Daoy (cell line): ENCODE measurements at regions not wholly inside any gene's neighbourhood (a gene's known extent, or its start where the extent isn't known, plus 50 kb on each side); places are given as distances from the start of the nearest gene placed in this dataset.

Experiments used
- DNase-seq: peaks from one replicate; pipeline ENCODE4 v3.0.0-alpha.2; 2015; ENCODE audit warnings: low read depth

- DNase-seq, result no peak
Observed at GRCh38 chr5:107146901-107147300, 523.8 kb downstream of the EFNA5 start.

- no peak for DNase-seq
Observed at GRCh38 chr5:107135391-107135790, 535.3 kb downstream of the EFNA5 start.

GRCh38 chr5:107134931-107135330 is 535.8 kb downstream of the EFNA5 start:
- no peak for DNase-seq

- no peak for DNase-seq
Observed at GRCh38 chr5:107129051-107129450, 541.7 kb downstream of the EFNA5 start.

GRCh38 chr5:107127878-107128277 is 542.9 kb downstream of the EFNA5 start:
- DNase-seq, result no peak

- DNase-seq, result no peak
Observed at GRCh38 chr5:107126341-107126740, 544.4 kb downstream of the EFNA5 start.

- DNase-seq, result no peak
Observed at GRCh38 chr5:107124376-107124775, 546.4 kb downstream of the EFNA5 start.

- DNase-seq, result no peak
Observed at GRCh38 chr5:107123014-107123413, 547.7 kb downstream of the EFNA5 start.

GRCh38 chr5:107121793-107122519 is 548.8 kb downstream of the EFNA5 start:
- DNase-seq, result no peak

GRCh38 chr5:107119656-107120055 is 551.1 kb downstream of the EFNA5 start:
- DNase-seq, result no peak

GRCh38 chr5:107118184-107119019 is 552.3 kb downstream of the EFNA5 start:
- no peak for DNase-seq

GRCh38 chr5:107112216-107112615 is 558.5 kb downstream of the EFNA5 start:
- DNase-seq, result no peak

GRCh38 chr5:107104040-107104995 is 566.4 kb downstream of the EFNA5 start:
- DNase-seq, result peak; percentile 31

GRCh38 chr5:107103522-107103921 is 567.2 kb downstream of the EFNA5 start:
- DNase-seq, result no peak

- DNase-seq, result no peak
Observed at GRCh38 chr5:107100121-107100520, 570.6 kb downstream of the EFNA5 start.

- peak; percentile 6 for DNase-seq
Observed at GRCh38 chr5:107099506-107099905, 571.2 kb downstream of the EFNA5 start.

- DNase-seq, result peak; percentile 3
Observed at GRCh38 chr5:107092695-107093094, 578.0 kb downstream of the EFNA5 start.

- DNase-seq, result no peak
Observed at GRCh38 chr5:107090506-107090905, 580.2 kb downstream of the EFNA5 start.

GRCh38 chr5:107088907-107089306 is 581.8 kb downstream of the EFNA5 start:
- no peak for DNase-seq

- no peak for DNase-seq
Observed at GRCh38 chr5:107085572-107085971, 585.2 kb downstream of the EFNA5 start.

GRCh38 chr5:107074996-107075395 is 595.7 kb downstream of the EFNA5 start:
- DNase-seq, result no peak

GRCh38 chr5:107072967-107073366 is 597.8 kb downstream of the EFNA5 start:
- DNase-seq, result no peak
